T-helper 2 cell (primary cell): ENCODE measurements at regions not wholly inside any gene's neighbourhood (a gene's known extent, or its start where the extent isn't known, plus 50 kb on each side); places are given as distances from the start of the nearest gene placed in this dataset.
A peak's percentile ranks its signal among the peaks of the same experiment; 100 is the strongest.
"Not testable (repeated sequence)": the region's sequence is repeated elsewhere in the genome, so short reads cannot be mapped to it uniquely, and the experiment has no call there.

Source experiments
- DNase-seq, 5 experiments: peaks; one replicate each; pipeline versions ENCODE4 v3.0.0 to v3.0.0-alpha.2; 2012 to 2022

DNA sequence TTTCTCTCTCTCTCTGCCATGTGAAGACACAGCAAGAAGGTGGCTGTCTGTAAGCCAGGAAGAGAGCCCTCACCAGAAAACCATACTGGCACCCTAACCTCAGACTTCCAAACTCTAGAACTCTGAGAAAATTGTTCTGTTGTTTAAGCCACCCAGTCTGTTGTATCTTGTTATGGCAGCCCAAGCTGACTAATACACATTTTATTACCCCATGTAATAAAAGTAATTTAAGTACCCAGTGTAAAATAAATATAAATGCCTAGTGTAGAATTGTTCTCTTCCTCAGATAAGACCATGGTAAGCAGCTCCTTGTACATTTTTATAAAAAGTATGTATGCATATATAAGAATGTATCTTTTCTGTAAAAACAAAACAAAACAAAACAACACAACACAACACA lies 119.7 kb downstream of the DTL start:
- no peak for DNase-seq

GRCh38 chr1:212157252-212157651 lies 121.7 kb downstream of the DTL start:
- DNase-seq: peak in 1 of 5 experiments; percentile 17

GRCh38 chr1:212158912-212159796 lies 123.6 kb downstream of the DTL start:
- DNase-seq: peak in 2 of 5 experiments; percentile 71 to 75

DNA sequence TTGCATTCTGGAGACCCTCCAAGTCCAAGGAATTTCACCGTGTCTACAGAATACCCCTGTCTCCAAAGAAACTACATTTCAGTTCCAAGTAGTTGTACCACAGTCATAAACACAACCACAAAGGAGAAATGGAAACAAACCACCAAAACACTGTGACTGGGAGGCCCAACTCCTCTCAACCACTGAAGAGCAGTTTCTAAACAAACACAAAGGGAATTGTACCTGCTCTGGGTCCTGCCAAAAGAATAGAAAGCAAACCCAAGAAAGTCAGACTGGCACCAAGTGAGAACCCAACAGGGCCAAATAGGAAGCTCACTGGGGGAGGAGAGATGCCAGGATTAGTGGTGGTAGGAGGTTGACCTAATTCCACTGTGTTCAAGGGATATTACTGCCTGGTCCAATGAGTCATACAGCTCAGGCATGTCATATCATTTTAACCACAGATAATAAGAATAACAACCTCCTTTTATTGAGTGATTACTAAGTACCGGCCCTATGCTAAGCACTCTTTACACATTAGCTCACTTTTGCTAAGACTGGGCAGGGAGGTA lies 123.9 kb upstream of the PPP2R5A start:
- DNase-seq: peak in 2 of 5 experiments; percentile 10 to 55

DNA sequence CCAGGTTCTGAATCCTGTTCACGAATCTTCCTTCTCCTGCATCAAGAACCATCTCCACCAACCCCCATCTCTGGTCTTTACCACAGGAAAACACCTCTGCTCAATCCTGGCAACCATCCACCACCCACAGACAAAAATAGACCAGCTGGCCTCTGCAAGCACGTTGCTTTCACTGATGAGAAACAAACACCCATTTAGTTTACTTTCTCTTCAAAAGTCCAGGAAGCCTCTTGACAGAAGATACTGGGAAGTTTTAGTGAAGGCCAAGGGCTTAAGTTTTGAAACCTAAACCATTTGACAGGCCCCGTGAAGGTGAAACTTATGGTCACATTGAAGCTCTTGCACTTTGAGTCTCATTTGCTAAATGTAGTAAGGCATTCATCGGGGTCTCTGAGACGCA lies 122.6 kb upstream of the PPP2R5A start:
- peak in 2 of 5 experiments; percentile 26 to 50 for DNase-seq

DNA sequence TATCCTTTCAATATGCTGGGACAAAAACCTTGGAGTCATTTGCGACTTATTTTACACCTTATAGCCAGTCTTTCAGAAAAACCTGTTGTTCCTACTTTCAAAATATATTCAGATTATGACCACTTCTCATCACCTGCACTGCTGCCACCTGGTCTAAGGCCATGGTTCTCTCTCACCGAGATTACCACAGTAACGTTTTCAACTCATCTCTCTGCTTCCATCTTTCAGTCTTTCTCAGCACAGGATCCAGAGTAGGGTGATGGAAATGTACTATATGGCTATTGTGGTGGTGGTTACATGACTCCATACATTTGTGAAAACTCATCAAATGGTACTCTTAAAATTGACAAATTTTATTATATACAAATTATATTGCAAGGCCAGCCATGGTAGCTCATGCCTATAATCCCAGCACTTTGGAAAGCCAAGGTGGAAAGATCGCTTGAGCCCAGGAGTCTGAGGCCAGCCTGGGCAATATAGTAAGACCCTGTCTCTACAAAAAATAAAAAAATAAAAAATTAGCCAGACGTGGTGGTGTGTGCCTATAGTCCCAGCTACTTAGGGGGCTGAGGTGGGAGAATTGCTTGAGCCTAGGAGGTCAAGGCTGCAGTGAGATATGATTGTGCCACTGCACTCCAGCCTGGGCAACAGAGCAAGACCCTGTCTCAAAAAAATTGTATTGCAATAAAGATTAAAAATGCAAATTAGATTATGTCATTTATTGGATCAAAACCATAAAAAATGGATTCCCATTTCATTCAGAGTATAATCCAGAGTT lies 120.9 kb upstream of the PPP2R5A start:
- DNase-seq: no peak

- no peak for DNase-seq
These were observed 119.0 kb upstream of the PPP2R5A start for GRCh38 chr1:212166244-212166643.

GRCh38 chr1:212166644-212167043 lies 118.6 kb upstream of the PPP2R5A start:
- DNase-seq: no peak

DNA sequence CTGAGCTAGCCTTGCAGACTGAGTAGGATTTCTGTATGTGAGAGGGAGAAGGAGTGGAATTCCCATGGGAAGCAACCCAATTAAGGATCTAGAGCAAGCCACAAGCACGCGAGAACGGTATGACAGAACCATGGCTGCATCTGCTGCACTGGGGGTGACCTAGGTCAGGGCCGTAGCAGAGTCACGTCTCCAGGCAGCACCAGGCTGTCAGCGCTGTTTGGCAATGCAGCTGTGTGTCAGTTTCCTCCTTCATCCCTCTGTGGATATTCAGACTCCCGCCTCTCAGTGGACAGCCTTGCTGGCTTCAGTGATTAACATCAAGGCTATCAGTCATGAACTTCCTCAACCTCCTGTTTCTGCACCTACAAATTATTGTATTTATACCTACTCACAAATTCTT lies 118.1 kb upstream of the PPP2R5A start:
- DNase-seq: no peak

DNA sequence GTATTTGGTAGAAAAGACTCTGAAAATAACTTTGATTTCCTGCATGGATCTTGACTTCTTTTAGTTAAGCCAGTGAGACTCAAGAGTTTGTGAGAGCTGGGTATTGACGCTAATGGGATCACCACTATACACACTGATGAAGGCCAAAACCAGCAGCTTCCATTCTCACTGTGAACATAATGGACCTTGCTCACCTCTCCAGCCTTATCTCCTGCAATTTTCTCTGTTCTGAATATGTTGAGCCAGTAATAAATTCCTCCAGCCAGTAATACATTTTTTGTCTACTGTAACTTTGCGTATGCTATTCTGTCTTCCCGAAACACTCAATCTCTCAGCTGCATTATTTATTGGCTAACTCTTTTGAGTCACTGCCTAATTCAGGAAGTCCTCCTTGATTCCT lies 111.6 kb upstream of the PPP2R5A start:
- no peak for DNase-seq

DNA sequence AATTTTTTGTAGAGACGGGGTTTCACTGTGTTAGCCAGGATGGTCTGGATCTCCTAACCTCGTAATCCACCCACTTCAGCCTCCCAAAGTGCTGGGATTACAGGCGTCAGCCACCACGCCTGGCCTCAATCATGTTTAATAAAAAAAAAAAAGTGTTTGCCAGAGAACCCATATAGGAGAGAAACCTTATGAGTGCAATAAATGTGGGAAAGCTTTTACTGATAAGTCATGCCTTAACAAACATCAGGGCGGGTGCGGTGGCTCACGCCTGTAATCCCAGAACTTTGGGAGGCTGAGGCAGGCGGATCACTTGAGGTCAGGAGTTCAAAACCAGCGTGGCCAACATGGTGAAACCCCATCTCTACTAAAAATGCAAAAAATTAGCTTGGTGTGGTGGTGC lies 110.9 kb upstream of the PPP2R5A start:
- not testable (repeated sequence) for DNase-seq

- DNase-seq: no peak
These were observed 107.7 kb upstream of the PPP2R5A start for GRCh38 chr1:212177542-212177941.

GRCh38 chr1:212178851-212179250 lies 106.4 kb upstream of the PPP2R5A start:
- no peak for DNase-seq

DNA sequence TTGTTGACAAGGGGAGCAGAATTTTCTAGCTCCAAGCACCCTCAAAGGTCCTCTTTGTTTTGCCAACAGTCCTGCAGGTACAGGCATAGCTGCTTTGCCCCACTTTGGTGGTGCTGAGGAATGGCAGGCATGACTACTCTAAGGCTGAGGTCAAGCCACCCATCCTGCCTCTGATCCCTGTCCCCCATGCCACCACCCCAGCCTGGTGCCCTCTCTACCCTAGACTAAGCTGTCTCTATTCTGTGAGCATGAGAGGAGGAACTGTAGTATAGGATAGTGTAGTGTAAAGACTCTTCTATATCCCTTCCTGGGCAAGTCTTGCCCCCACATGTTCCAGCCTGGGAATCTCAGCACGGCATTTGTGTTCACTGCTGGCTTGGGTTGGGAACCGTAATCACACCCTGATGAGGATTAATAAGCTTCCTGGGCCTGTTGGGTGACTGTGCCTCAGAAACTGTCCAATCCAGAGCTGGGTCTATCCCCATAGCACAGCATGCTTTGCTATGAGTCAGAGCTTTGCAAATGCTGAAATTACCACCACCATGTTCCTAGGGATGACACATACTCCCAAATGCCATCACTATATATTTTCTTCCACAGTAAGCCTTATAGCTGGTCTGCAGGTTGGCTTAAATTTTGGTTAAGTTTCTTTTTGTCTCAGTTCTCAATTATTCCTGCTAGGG lies 105.7 kb upstream of the PPP2R5A start:
- DNase-seq: no peak

DNA sequence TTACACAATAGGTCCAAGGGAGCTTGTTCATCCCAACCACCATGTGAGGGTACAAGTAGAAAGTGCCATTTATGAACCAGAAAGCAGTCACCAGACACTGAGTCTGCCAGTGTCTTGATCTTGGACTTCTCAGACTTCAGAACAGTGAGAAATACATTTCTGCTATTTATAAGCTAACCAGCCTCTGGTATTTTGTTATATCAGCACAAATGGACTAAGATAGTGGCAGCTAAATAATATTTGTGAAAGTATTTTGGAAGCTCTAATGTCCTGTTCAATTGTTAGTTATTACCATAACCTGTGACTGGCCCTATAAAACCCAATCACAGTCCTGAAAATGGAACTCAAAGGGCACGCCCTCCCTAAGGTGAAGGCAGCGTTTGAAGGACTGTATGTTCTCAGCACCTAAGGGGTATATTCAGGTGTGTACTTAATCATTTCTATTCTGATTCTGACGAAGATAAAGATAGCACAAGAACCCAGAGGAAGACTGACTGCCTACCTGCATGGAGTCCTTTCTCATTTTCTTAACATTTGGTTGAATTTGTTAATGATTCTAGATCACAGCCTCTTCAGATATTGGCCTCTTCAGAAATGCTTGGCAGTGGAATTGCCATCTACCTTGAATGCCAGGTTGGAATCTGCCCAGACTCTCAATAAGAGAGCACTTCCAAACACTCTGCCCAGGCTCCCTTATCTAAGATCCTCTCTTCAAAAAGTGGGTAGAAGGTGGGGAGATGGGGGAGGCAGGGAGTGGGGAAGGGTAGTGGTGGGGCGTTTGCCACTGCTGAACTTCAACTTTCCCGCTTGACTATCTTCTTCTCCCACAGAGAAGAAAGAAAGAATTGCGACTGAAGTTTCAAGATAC lies 104.0 kb upstream of the PPP2R5A start:
- no peak for DNase-seq

- no peak for DNase-seq
These were observed 103.0 kb upstream of the PPP2R5A start for GRCh38 chr1:212182171-212182570.

GRCh38 chr1:212182579-212182978 lies 102.6 kb upstream of the PPP2R5A start:
- DNase-seq: no peak

DNA sequence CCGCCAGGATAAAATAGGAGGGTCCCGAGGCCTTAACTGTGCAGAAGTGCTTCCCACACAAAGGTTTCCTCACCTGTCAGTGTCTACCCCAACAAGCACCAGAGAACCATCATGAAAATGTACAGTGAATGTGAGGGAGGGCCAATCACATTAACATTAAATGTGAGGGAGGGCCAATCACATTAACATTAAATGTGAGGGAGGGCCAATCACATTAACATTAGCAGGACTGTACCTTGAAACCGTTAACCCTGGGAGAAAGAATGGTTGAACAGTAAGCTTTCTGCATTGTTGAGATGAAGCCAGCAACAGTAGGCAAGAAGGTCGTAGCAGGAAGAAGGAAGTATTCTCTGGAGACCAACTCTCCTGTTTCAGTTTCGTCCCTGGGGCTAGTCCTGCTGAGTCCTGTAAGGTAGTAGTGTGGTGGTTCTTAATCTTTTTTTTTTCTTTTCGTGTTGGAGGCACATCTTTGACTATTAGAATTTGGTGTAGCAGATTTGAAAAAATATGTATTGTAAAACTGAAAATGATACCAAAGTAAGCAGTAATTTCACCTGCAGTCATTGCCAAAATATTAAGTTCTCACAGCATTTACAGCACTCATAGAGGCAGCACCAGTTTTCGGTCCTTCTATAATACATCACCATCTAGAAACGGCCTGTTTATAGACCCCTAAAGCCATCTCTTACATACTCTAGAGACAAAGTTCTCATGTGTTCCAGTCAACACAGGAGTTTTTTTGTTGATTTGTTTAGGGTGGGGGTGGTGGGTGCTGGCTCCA lies 98.6 kb upstream of the PPP2R5A start:
- peak in 1 of 5 experiments; percentile 71 for DNase-seq

DNA sequence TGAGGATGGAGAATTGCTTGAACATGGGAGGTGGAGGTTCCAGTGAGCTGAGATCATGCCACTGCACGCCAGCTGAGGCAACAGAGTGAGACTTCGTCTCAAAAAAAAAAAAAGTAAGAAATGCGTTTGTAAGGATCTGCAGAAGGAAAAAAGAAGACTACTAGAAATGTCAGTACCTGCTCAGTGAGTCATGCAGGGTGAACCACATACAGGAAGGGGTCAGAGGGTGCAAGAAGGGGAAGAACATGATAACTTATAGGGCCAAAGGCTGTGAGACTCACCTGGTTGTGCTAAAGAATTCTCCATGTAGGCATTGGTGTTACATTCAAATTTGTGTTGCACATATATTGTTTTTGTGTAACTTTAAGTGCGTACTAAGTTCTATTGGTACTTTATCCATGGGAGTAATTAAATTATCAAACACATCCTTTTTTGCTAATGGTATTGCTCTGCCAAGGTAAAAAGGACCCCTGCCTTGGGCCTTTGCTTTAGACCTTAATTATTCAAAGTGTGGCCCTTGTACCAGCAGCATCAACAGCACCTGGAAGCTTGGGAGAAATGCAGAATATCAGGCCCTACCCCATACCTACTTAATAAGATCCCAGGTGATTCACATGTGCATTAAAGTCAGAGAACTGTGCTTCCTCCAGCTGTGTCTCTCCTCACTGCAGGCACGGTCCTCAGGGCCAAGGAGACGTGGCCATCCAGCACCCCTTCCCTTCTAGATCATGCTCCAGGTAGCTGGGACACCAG lies 96.4 kb upstream of the PPP2R5A start:
- peak in 2 of 5 experiments; percentile 45 to 51 for DNase-seq

DNA sequence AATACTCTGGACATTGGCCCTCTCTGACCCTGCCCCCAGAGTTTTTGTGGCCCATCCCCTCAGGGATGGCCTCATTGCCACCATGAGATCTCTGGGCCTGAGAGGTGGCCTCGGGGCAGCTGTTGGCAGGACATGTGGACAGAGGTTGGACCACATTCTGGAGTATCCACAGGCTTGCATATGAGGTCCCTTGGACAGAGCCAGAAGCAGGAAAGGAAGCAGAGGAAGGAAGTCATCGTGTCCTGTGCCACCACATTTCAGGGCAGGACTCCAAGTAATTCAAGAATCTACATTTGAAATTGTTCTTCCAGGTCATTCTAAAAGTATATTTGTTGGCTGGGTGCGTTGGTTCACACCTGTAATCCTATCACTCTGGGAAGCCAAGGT lies 95.9 kb upstream of the PPP2R5A start:
- DNase-seq: no peak
